Activated CD8-positive, alpha-beta memory T cell treated with anti-CD3 and anti-CD28 coated beads, Interleukin-2, amount 50 U/mL, for 24 hours (primary cell): ENCODE measurements at regions not wholly inside any gene's neighbourhood (a gene's known extent, or its start where the extent isn't known, plus 50 kb on each side); places are given as distances from the start of the nearest gene placed in this dataset.
A peak's percentile ranks its signal among the peaks of the same experiment; 100 is the strongest.
"Not testable (repeated sequence)": the region's sequence is repeated elsewhere in the genome, so short reads cannot be mapped to it uniquely, and the experiment has no call there.

Experiments used
- DNase-seq: peaks from one replicate; pipeline ENCODE4 v3.0.0-alpha.2; 2020; ENCODE audit errors: extremely low read depth

DNA sequence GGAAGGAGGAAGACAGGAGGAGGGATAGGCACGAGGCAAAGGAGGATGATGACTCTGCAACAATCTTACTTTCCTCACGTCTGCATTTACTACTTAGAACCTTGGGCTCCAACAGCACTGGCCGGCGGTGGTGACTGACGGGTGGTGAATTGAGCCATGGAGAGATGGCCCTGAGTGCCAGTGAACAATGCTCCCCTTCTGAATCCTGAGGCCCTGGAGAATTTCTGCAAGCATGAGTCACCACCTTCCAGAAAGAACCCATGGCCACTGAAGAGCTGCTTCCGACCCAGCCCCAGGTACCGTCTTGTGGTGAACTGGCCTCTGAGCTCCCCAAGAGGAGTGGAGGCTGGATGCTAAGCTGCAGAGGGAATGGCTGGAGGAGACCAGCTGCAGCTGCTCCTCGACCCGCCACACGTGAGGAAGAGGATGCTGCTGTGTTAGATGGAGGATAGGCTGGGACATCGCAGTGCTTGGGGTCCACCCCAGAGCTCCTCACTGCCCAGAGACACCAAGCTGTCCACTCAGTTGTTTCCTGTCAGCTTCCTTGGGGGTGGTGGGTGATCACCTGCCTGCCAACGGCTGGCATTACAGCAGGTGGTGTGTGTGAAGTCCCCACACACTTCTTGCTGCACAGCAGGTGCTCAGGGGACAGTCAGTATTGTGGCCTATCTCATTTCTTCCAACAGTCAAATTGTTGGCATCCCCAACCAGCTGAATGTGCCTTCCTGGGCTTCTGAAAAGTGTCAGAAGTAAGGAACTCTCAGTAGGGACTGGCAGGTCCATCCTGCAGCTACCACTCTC, 186.5 kb upstream of the ID2 start:
- no peak for DNase-seq

DNA sequence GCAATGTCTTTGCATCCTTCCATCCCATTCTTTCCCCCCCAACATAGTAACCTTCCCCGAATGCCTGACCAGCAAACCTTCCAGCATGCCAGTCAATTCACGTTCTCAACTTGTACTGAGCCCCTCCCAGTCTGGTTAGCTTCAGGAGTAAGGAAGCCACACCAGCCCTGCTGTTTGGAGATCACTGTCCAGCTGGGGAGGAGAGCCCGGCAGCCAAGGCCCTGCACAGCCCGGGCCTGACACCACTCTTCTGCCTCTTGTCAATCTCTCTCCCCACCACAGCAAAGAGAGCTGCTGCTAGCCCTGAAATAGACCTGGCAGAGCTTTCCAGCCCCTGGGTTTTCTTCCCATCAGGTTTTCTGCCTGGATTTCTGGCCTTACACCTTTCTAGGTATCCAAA, 185.8 kb upstream of the ID2 start:
- DNase-seq = no peak

DNA sequence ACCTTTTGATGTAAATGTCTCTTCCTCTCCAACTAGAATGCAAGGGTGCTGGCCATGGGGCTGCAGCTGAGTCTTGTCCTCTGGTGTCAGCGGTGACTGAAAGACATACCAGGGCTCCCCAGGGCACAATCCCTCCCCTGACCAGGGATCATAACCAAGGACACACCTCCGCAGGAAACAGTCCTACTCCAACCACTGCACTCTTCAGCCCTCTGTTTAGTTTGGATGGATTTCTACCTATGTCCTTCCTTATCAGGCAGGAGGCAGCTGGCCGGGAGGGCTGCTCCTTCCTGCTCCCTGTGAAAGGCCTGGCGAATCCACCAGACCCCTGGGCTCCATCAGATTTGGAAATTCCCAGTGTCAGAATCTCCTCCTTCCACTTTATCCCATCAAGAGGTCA, 185.2 kb upstream of the ID2 start:
- DNase-seq = no peak

DNA sequence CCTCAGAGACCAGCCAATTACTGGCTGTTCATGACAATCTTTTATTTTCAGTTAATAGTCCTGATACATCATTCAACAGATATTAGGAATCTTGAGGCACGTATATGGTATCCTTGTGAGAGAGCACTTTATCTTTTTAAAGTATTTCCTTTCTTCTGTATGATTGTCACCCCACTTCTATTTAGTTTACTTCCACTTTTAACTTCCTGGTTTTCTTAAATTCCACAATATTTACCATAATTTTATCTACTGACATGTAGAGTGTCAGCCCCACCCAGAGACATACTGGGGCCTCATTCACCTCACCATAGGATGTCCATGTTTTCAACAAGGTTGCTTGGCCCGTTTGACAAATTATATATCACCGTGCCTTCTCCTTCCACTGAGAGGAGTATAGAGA, 182.9 kb upstream of the ID2 start:
- no peak for DNase-seq

DNA sequence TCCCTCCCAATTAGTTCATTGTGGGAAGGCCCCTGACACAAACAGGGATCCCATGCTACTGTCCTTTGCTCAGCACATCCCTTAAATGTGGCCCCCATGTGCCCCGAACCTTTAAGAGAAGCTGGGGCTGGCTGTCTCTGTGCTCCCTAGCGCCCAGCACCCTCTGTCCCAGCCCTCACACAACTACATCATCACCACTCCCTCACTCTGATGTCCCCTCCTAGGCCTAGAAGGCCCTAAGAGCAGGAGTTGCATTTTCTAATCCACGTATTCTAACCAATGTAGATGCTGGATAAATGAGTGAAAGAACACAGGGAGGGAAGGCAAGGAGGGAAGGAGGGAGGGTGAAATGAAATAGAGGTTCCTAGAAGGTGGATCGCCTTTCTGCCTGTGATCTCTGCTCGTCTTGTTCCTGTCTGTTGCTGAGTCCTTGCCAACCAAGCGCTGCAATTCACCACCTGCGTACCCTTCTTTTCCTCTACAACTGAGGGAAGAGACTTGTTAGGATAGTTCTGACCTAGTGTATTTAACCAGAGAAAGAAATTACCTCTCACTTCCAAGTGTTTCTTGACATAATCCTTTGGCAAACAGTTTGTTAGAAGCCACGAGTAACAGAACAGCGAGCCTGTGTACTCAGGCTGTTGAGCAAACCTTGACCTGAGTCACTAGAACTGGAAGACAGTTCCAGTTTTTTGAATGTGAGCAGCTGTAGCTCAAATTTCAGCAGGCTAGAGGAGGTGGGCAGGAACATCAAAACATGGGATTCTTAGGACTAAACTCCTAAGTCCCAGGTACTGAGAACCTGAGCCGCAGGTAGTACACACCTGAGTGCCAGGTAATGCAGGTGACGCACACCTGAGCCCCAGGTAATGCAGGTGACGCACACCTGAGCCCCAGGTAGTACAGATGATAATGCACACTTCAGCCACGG, 181.5 kb upstream of the ID2 start:
- DNase-seq = no peak

DNA sequence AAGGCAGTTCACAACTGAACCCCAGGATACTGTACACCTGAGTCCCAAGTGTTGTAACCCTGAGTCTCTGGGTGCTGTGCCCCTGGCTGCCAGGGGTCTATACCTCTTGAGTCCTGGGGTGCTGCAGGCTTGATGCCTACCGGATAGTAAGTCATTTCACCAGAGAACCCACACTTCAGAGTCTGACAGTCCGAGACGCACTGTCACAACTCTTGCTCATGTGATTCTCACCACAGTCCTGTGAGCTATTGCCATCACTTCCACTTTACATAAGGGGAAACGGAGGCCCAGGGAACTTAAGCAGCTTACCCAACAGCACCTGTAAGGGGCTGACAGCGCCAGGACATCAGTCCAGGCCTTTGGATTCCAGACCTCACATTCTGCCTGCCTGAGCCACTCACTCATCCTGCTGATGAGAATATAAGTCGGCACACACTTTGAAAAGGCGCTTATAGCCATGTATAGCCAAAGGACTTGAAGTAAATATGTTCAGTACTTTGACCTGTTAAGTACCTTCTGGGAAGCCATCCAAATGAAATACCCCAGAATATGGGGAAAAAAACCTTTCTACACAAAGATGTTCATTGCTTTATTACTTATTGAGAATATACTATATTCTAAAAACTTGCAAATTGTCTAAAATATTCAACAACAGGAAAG, 180.7 kb upstream of the ID2 start:
- no peak for DNase-seq

DNA sequence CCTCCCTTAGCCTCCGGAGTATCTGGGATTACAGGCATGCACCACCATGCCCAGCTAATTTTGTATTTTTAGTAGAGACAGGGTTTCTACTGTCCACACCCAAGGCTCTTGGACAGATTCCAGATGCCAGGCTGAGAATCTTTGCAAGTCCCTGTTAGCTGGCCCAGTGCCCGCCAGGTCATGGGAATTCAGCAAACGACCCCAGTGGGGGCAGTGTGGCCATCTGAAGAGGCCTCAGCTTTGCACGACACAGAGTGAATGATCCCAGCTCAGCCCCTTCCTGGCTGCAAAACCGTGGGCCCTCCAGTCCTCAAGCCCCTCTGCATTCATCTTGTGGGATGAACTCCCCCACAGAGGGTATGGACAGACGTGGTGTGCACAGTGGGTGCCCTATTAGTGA, 179.5 kb upstream of the ID2 start:
- no peak for DNase-seq

DNA sequence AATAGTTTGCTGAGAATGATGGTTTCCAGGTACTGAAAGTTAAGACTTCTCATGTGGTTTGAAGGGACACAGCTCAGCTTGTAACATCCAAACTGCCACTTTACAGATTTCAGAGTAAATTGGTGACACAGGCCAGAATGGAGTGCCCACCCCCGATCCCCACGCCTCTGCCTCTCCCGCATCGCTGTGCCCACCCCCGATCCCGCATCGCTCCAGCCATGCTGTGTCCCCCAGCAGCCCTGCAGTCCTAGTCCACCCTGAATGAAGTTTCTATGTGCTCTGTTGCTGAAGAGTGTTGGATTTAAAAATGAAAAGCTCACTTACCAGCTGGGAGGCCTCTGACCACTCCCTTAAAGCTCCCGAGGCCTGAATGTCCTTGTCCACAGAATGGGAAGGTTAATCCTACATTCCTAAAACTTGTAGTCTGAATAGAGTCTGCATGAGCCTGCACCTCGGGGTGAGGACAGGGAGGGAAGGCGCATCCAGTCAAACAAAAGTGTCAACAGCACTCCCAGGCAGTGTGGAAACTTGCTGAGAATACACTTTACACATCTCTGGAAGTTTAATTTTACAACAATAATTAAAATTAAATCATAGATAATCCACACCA, 176.4 kb upstream of the ID2 start:
- no peak for DNase-seq

DNA sequence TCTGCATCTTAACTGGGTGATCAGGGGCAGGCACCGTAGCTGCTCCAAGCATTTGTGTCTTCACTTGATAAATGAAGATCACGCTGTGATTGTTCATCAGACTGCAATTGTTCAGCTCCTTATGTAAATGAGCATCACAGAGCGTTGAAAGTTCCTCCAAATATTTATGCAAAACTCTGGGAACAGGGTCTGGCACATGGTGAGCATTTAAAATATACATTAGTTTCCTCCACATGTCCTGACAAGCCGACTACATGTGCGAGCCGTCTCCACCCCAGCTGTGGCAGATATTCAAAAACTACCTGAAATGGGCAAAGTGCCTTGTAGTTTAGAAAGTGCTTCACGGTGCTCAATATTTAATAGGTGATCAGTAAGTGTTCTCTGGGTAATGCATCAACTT, 175.1 kb upstream of the ID2 start:
- no peak for DNase-seq

DNA sequence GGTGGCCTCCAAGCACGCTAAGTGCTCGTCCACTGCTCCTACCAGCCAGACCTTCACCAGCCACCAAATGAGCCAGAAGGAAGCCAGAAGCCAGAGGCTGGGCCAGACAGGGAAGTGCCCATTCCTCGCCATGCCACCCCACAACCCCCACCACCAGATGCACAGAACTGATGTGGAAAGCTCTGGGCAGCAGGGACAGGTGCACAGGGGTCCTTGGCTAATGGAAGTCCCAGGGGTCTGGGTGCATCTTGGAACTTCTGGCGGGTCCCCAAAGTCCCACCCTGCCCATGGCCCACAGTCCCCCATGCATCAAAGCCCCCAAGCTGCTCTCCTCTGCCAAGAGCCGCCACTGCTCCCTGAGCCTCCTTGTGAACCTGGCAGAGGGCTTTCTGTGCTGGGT, 173.1 kb upstream of the ID2 start:
- no peak for DNase-seq

DNA sequence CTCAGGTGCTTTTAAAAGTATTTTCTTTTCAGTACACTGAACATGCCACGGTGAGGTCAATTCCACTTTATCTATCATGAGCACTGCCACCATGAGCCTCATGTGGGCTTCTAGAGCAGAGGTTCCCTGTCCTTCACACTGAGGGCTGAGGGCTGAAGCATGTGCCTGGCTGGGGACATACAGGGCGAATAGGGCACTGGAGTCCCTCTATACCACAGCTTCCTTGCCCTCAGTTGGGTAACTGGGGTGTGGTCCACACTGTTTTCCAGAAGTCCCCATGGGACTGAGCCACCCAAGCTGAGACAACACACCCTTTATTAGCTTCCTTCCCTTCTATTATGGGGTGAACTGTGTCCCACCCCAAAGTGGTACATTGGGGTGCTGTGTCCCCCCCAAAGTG, 172.2 kb upstream of the ID2 start:
- no peak for DNase-seq

DNA sequence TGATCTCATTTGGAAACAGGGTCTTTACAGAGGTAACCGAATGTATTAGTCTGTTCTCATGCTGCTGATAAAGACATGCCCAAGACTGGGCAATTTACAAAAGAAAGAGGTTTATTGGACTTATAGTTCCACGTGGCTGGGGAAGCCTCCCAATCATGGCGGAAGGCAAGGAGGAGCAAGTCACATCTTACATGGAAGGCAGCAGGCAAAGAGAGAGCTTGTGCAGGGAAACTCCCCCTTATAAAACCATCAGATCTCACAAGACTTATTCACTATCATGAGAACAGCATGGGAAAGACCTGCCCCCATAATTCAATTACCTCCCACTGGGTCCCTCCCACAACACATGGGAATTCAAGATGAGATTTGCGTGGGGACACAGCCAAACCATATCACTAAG, 171.8 kb upstream of the ID2 start:
- not testable (repeated sequence) for DNase-seq

DNA sequence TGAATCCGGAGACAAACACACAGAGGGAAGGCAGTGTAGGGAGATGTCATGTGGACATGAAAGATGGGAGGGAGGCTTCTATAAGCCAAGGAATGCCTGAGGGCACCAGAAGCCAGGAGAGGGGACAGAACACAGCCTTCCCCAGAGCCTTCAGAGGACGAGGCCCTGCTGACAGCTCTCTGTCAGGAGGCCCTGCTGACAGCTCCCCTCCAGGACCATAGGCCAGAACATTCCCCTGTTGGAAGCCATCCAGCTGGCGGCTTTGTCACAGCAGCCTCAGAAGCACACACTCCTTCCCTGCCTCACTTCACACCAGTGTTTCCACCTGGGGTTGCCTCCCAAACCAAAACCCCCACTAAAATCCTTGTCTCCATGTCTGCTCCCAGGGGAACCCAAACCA, 171.3 kb upstream of the ID2 start:
- no peak for DNase-seq

DNA sequence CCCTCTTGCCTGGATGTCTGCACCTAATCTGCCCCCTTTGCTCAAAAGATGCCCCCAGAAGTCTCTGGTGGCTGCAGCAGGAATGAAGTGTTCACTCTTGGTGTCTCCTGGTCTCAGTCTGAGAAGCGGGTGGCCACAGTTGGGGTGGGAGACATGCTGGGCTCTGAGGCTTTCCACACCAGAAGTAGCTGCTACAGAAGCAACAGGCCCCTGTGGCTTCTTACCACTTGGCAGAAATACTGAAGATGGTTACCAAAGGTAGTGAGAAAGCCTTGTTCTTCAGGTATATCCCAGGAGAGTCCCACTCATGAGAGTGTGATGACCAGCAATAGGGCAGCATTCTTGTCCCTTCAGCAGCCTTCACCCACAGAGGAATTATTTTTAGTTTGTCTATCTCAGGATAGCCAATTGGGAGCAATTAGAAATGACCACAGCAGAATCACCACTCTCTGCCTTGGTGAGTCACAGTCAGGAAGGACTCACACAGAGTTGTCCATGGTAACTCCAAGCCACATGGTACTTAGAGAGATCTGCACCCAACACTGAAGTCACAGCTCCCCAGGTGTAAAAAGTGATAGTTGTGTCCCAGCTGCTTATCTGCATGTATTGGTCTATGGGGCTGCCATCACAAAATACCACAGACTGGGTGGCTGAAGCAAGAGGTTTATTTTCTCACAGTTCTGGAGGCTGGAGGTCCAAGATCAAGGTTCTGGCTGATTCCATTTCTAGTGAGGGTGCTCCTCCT, 169.8 kb upstream of the ID2 start:
- no peak for DNase-seq

DNA sequence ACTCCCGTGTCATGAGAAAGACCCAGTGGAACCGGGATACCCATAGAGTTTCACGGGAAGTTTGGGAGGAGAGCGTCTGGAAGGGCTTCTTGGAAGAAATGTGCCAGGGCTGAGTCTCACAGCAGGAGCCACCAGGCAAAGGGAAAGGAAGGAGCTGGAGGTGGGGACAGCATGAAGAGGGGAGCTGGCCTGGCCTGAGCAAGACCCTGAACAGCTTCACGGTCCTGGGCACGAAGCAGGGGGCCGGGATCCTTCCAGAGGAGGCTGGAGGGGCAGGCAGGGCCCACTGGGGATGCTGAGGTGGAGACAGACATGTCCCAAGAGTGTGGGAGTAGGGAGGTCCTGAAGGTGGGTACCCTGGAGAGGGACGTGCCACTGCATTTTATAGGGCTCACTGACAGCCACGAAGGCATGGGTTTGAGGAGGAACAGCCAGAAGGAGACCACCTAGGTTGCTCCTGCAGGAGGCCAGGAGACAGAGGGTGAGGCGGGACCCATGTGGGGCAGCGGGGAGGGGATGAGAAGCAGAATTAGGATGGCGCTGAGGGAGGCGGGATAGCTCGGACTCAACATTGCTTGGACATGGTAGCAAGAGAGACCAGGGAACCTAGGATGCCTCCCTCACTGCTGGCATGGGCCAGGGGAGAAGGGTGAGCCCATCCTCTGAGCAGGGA, 168.1 kb upstream of the ID2 start:
- DNase-seq = no peak

DNA sequence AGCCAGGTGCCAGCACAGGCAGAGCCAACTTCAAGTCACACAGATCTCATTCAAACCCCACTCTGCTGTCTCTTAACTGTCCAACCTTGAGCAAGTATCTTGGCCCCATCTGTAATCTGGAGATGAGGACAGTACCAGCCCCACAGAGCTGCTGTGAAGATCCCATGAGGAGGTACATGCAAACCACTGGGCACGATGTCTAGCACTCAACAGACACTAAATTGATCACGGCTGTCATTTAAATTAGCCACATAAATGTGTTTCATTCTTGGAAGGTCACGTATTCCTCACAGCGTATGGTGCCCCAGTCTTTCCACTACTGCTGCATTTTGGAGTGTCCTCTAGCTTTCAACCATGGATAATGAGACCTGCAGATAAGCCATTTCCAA, 167.6 kb upstream of the ID2 start:
- DNase-seq = no peak

DNA sequence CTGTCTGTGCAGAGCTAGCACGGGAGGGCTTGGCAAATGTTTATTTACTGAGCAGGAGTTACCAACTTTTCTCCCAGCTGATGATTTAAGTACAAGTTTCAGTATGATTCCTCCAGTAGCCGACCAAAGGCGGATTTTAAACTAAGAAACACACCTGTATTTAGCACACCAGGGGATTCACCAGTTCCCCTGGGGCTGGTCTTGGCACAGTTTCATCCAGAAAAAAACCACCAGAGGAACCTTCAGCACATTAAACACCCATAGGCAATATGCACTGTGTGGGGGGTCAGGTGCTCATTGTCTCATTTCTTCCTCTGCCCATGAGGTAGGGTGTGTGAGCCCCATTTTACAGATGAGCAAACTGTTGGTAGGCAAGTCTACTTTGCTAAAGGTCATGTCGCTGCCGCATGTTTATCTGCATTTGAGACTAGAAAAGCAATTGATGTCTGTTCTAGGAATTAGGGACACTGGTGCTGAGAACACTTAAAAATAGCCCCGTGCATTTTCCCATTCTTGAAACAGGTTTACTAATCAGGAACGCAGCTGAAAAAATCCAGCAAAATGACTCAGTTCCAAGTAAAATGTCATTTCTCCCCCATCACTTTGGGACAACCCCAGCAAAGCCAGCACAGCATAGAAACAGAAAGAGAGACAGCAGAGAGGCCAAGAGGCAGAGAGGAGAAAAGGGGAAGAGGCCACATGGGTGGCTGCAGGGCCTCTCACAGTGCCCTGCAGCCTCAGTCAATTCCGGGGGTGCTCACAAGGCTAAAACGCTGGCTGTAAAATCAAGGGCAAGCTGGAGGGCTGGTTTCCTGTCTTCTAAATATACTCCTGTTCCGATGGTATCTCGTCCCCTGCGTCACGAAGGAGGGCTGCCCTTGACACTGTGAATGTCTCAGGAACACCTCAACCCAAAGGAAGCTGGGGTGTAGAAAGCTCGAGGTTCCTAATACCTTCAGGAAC, 166.8 kb upstream of the ID2 start:
- DNase-seq = peak; percentile 30

DNA sequence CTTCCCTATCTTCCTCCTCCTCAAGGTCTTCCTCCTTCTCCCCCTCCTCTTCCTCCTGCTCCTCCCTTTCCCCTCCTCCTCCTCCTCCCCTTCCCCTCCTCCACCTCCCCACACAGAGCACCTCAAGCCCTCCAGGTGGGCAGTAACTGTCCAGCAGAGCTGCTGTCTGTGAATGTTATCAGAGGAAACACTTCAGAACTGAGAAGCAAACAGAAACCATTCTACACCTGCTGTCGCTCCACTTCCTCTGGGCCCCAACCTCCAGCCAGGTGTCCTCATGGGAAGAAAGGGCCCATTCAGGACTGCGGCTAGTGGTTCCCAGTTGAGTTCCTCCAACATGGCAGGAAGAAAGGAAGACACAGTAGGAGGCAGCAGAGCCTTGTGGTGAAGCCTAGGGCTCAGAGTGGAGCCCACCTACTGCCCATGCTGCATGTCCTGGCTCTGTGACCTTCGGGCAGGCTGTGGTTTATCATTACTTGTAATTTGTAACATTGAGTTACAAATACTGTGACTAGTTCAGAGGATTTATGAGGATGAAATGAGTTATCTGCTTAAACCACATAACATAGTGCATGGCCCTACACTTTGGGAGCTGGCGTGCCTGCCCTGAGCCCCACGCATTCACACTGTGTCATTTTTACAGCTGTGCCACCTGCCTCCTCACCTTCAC, 165.9 kb upstream of the ID2 start:
- DNase-seq = no peak

DNA sequence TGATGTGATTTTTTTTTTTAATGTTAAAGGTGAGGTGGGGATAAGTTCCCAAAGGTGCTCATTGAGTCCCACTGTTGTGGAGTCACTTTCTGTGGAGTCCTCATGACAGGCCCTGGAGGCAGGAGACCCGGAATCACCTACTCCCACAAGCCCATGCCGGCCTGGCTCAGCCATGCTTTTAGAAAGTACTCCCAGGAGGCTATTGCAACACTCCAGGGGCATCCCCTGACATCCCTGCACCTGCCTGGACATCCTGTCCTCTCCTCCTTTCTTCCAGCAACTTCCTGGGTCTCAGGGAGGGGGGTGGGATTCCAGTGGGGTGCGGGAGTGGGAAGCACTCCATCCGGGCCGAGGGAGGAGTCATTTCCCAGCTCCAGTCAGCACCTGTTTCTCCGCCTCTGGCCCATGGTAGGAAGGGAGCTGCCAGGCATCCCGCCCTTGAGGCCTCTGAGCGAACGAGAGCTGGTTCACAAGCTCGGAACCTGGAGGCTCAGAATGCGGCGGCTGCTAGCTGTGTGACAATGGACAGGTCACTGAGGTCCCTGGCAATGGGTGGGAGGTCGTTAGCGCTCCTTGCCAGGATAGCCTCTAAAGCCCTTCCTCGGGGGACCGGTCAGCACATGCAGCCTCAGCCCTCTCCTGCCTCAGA, 163.9 kb upstream of the ID2 start:
- no peak for DNase-seq
